SU-DHL-6 (cell line): ENCODE measurements at regions not wholly inside any gene's neighbourhood (a gene's known extent, or its start where the extent isn't known, plus 50 kb on each side); places are given as distances from the start of the nearest gene placed in this dataset.

Experiments
- H2AFZ ChIP-seq: fragments of 200-600 bp; sonication (generic); 2 replicates; pipeline ENCODE4 v1.6.1; 2014; ENCODE audit warnings: low read depth, mild to moderate bottlenecking, moderate library complexity, mixed read lengths, antibody characterized with exemption, low read length; ENCODE audit not compliant: severe bottlenecking
- H3F3A ChIP-seq: fragments of 200-600 bp; shearing (Covaris generic); 2 replicates; pipeline ENCODE4 v1.6.0; 2016; ENCODE audit warnings: antibody characterized with exemption, mild to moderate bottlenecking; ENCODE audit not compliant: insufficient read depth
- H3K27ac ChIP-seq: fragments of 200-600 bp; sonication (generic); 2 replicates; pipeline ENCODE4 v1.5.1; 2016; ENCODE audit warnings: low read depth, mild to moderate bottlenecking, low read length, moderate library complexity, mixed read lengths
- H3K27me3 ChIP-seq: fragments of 200-600 bp; sonication (generic), shearing (Covaris generic); 2 replicates; pipeline ENCODE4 v1.6.0; 2014; ENCODE audit warnings: mild to moderate bottlenecking, low read length
- H3K36me3 ChIP-seq: fragments of 200-600 bp; sonication (generic); 2 replicates; pipeline ENCODE4 v1.6.1; 2014; ENCODE audit warnings: mild to moderate bottlenecking, low read length, mixed read lengths
- H3K4me2 ChIP-seq: fragments of 300-600, 200-600 bp; shearing (Covaris generic), sonication (generic); 2 replicates; pipeline ENCODE4 v1.6.0; 2014; ENCODE audit warnings: low read length, low read depth, mild to moderate bottlenecking; ENCODE audit not compliant: poor library complexity, severe bottlenecking
- H3K4me3 ChIP-seq: fragments of 200-600 bp; sonication (generic); 2 replicates; pipeline ENCODE4 v1.5.1; 2014; ENCODE audit warnings: antibody characterized with exemption, low read length, mild to moderate bottlenecking, mixed read lengths; ENCODE audit not compliant: insufficient read depth, poor library complexity, severe bottlenecking
- H3K79me2 ChIP-seq: fragments of 200-600 bp; sonication (generic); 2 replicates; pipeline ENCODE4 v1.6.1; 2014; ENCODE audit warnings: mild to moderate bottlenecking, low read length, moderate library complexity; ENCODE audit not compliant: insufficient read depth
- H3K9ac ChIP-seq: fragments of 200-600 bp; sonication (generic); 2 replicates; pipeline ENCODE4 v1.7.0; 2014; ENCODE audit warnings: mild to moderate bottlenecking, low read length
- H3K9me2 ChIP-seq: fragments of 200-600 bp; sonication (generic); replicated peaks from 2 replicates; pipeline ENCODE4 v1.6.1; 2014; ENCODE audit warnings: low read length; ENCODE audit not compliant: insufficient read depth
- H3K9me3 ChIP-seq: fragments of 200-600 bp; sonication (generic); 2 replicates; pipeline ENCODE4 v1.6.1; 2014; ENCODE audit warnings: low read length, mixed read lengths; ENCODE audit not compliant: insufficient read depth
- H4K20me1 ChIP-seq: fragments of 200-600 bp; sonication (generic); 2 replicates; pipeline ENCODE4 v1.6.1; 2014; ENCODE audit warnings: low read depth, mild to moderate bottlenecking, antibody characterized with exemption, low read length, moderate library complexity, mixed read lengths
- EZH2phosphoT487 ChIP-seq: fragments of 200-600 bp; sonication (generic), shearing (Covaris generic); conservative IDR thresholded peaks from 2 replicates; pipeline ENCODE4 v1.6.1; 2018; ENCODE audit warnings: mild to moderate bottlenecking, antibody characterized with exemption, low read length, moderate library complexity, mixed read lengths
- TF ChIP-seq, protein P1 (sequence below): fragments of 200-600 bp; sonication (generic); IDR thresholded peaks from one replicate; pipeline ENCODE4 v1.5.1; 2017; ENCODE audit warnings: antibody characterized with exemption, mild to moderate bottlenecking, low read length, moderate library complexity; ENCODE audit not compliant: insufficient read depth, poor library complexity, severe bottlenecking

DNA sequence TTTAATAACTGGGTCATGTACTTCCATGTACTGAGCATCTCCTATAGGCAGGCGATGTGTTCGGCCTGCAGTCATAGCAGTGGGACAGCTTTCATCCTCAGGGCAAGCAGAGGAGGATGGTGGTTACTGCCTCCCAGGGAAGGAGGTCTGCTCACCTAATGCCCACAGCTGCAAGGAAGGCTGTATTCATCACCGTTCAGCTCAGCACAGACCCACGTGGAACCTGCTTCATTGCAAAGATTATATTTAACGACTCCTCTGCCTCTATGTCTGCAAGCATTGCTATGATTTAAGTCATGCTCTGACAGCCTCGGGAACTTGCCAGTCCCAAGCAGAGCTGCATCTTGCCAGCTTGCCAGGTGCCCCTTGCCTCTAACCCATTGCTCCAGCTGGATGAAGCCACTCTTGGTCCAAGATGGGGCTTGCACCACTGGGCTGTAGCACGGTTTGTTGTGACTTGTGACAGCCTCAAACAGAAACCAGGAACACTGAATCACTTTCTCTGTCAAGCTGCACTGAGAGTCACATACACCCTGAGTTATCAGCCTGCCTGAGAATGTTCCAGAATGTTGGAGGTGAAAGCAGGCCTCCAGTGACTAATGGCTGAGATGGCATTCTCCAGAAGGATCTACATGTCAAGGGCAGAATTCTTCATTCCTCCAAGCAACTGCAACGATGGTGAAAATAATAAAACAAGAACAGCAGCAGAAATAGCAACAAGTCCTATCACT lies 651.1 kb upstream of the ID2 start:
- Histone ChIP-seq H3F3A (no peaks in the 10 kb centered on the region), H3K36me3 (no peaks in the 10 kb centered on the region), H3K9me2 (no peaks in the 10 kb centered on the region), H3K27ac (no peak overlapping the region), H3K9me3 (no peaks in the 10 kb centered on the region), H4K20me1 (no peaks in the 10 kb centered on the region), H3K27me3 (no peaks in the 10 kb centered on the region), H3K4me3 (no peak overlapping the region), H3K79me2 (no peaks in the 10 kb centered on the region), H3K9ac (no peak overlapping the region), H2AFZ (no peak overlapping the region), H3K4me2 (no peak overlapping the region)
- no peak for TF ChIP-seq EZH2phosphoT487
- TF ChIP-seq, protein P1, sequence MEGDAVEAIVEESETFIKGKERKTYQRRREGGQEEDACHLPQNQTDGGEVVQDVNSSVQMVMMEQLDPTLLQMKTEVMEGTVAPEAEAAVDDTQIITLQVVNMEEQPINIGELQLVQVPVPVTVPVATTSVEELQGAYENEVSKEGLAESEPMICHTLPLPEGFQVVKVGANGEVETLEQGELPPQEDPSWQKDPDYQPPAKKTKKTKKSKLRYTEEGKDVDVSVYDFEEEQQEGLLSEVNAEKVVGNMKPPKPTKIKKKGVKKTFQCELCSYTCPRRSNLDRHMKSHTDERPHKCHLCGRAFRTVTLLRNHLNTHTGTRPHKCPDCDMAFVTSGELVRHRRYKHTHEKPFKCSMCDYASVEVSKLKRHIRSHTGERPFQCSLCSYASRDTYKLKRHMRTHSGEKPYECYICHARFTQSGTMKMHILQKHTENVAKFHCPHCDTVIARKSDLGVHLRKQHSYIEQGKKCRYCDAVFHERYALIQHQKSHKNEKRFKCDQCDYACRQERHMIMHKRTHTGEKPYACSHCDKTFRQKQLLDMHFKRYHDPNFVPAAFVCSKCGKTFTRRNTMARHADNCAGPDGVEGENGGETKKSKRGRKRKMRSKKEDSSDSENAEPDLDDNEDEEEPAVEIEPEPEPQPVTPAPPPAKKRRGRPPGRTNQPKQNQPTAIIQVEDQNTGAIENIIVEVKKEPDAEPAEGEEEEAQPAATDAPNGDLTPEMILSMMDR = no peak

DNA sequence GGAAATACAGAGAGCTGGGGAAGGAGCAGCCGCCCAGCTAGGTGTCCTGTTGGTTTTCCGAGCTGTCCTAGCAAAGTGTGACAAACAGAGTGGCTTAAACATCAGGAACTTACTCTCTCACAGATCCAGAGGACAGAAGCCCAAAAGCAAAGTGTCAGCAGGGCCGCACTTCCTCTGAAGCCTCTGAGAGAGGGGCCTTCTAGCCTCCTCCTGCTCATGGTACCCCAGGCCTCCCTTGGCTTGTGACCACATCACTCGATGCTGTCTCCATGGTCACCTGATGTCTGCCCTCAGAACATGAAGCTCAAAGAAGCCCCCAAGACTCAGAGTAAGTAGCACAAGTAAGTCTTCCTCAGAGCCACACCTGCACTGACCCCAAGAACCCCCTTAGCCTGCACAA lies 650.5 kb upstream of the ID2 start:
- Histone ChIP-seq H2AFZ (no peak overlapping the region), H3K79me2 (no peaks in the 10 kb centered on the region), H3K27ac (no peak overlapping the region), H3F3A (no peaks in the 10 kb centered on the region), H3K9me2 (no peaks in the 10 kb centered on the region), H3K36me3 (no peaks in the 10 kb centered on the region), H3K4me3 (no peak overlapping the region), H3K27me3 (no peaks in the 10 kb centered on the region), H3K9me3 (no peaks in the 10 kb centered on the region), H3K9ac (no peak overlapping the region), H3K4me2 (no peak overlapping the region), H4K20me1 (no peaks in the 10 kb centered on the region)
- no peak for TF ChIP-seq EZH2phosphoT487
- TF ChIP-seq, protein P1 = no peak

DNA sequence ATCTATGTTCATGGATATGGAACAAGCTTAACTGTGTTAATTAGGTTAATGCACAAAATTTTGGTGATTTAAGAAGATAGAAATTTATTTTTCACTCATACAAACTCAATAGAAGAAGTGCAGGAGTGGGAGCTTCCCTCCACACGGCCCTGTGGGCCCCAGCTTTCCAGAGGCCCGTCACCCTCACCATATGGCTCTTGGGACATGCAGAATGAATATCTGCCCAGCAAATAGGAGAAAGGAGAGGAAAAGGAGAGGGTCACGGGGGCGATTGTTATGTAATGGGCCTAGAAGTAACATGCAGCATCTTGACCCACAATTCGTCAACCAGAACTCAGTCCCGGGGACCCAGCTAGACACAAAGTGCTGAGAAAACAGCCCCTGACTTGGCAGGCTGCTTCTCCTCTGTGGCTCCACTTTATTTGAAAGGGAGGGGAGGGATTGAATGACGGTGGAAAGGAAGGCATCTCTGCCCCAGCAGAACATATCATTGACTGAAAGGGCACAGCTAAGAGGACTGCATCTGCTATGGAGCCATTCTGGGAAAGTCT lies 648.2 kb upstream of the ID2 start:
- Histone ChIP-seq H2AFZ (no peak overlapping the region), H3F3A (no peaks in the 10 kb centered on the region)

More for the DNA sequence above, 648.2 kb upstream of the ID2 start:
- no peak overlapping the region for H3K27ac ChIP-seq
- TF ChIP-seq, protein P1 = no peak
- no peak for TF ChIP-seq EZH2phosphoT487
- no peaks in the 10 kb centered on the region for H3K36me3 ChIP-seq
- H3K9me2 ChIP-seq = no peaks in the 10 kb centered on the region
- H3K4me2 ChIP-seq = no peak overlapping the region
- no peaks in the 10 kb centered on the region for H3K9me3 ChIP-seq
- no peaks in the 10 kb centered on the region for H4K20me1 ChIP-seq
- no peaks in the 10 kb centered on the region for H3K79me2 ChIP-seq
- H3K9ac ChIP-seq = no peak overlapping the region
- no peaks in the 10 kb centered on the region for H3K27me3 ChIP-seq
- no peak overlapping the region for H3K4me3 ChIP-seq
